Femur (tissue), 1 donor: ENCODE measurements at regions not wholly inside any gene's neighbourhood (a gene's known extent, or its start where the extent isn't known, plus 50 kb on each side); places are given as distances from the start of the nearest gene placed in this dataset.
"Not testable (repeated sequence)": the region's sequence is repeated elsewhere in the genome, so short reads cannot be mapped to it uniquely, and the experiment has no call there.

ENCODE experiments used
- DNase-seq: peaks from one replicate; pipeline ENCODE4 v3.0.0-alpha.2; 2017

- DNase-seq: no peak
Measured at GRCh38 chr14:27270716-27271115, 672.9 kb upstream of the NOVA1 start.

DNA sequence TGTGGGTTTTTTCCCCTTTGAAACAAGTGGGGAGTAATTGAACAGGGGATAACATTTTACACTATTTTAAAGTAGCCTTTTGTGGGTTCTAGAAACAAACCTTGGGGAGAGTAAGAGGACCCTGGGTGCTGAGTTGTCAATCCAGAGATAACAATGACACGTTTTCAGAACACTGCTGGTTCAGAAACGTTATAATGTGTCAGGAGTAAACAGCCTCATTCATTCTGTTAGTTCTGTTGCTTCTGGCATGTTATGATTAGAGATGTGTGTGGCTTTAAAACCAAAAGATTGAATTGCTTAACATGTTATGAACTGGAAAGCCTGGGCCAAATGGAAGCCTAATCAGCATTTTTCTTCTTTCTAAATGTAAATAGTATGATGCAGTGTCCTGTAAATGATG lies 680.5 kb upstream of the NOVA1 start:
- no peak for DNase-seq

DNA sequence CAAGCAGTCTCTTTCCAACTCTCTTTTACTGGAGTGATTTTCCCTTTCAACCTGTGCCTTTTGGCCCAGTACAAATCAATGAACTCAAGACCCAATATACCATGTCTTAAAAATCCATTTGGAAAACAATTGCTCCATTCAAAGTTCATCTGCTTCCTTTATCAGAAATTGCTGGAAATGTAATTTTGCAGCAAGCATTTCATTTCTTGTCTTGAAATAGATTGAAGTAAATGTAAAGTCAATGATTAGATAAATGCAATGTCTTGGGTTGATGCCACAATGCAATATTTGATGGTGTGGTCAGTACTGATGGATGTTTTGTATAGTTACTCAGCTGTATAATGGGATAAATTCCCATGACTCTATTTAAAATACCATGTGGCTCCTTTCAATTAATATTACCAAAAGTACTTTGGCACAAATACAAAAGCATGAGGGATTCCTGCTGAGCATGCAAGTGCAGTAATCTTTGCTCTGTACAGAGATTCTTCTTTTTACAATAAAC lies 707.7 kb upstream of the NOVA1 start:
- DNase-seq: no peak

- not testable (repeated sequence) for DNase-seq
Measured at GRCh38 chr14:27312730-27313129, 714.9 kb upstream of the NOVA1 start.

- no peak for DNase-seq
Measured at GRCh38 chr14:27314231-27314630, 716.4 kb upstream of the NOVA1 start.

GRCh38 chr14:27315477-27315876 lies 717.6 kb upstream of the NOVA1 start:
- no peak for DNase-seq

- DNase-seq: no peak
Measured at GRCh38 chr14:27315947-27316346, 718.1 kb upstream of the NOVA1 start.

DNA sequence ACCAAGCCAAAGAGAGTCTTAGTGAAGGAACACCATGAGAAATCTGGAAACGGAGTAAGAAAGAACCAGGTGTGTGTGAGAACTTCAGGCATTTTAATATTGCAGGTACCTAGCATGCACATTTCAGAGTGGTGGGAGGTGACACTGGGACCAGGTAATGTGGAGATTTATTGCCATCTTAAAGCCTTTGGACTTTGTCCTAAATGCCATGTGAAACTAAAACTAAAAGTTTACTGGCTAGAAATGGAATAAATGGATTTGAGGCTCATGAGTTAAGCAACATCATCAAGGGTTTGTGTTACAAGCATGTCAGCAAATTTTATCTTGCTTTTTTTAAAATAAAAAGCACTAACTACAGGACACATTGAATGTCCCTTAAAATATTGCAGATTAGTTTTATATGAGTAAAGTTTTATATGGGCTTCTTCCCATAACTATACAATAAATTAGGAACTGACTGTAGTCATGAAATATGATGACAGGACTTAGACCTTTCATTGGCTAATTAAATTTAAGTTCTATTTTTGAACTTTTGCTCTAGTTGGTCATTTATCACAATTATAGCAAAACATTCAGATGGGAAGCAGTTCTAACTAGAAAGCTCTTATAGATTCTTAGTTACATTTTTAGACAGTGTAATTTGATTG lies 721.1 kb upstream of the NOVA1 start:
- no peak for DNase-seq

DNA sequence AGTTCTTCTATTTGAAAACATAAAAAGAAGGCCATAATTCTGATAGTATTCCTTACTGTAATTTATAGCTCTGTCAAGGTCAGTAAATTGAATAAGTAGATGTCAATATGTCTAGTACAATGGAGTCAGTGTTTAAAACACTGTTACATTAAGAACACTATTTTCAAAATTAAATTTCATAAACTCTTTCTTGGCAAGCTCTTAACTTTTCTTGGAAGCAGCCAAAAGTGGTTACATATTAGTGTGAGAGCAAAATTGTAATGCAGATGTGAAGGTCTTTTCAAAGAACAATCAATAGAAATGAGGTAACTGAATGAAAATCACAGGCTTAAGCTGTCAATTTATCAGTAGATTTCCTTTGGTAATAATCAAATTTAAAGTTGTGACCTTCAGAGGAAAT lies 722.4 kb upstream of the NOVA1 start:
- no peak for DNase-seq

DNA sequence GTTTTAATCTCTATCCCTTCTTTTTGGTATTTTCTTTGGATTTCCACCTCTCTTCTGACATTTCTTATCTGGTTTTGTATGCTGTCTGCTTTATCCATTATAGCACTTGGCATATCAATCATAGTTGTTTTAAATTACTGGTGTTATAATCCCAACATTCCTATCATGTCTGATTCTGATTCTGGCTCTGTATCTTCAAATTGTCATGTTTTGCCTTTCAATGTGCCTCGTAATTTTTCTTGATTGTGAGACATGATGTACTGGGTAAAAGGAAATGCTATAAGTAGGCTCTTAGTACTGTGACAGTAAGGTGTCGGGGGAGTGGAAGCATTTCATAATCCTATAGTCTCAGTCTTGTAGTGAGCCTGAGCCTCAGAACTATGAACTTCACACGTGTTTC lies 729.3 kb upstream of the NOVA1 start:
- DNase-seq: no peak

GRCh38 chr14:27338012-27338411 lies 740.2 kb upstream of the NOVA1 start:
- DNase-seq: no peak

- DNase-seq: not testable (repeated sequence)
Measured at GRCh38 chr14:27363036-27363435, 765.2 kb upstream of the NOVA1 start.

DNA sequence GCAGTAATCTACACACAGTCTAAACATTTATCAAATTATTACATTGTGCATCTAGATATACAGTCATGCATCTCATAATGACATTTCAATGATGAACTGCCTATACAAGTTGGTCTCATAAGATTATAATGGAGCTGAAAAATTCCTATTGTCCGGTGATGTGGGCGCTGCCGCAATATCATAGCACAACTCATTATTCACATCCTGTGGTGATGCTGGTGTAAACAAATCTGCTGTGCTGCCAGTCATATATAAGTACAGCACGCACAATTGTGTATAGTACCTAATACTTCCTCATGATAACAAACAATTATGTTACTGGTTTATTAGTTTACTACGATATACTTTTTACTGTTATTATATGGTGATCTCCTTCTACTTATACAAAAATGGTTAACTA lies 768.8 kb upstream of the NOVA1 start:
- DNase-seq: no peak

- DNase-seq: no peak
Measured at GRCh38 chr14:27367345-27367744, 769.5 kb upstream of the NOVA1 start.

GRCh38 chr14:27370074-27370473 lies 772.2 kb upstream of the NOVA1 start:
- no peak for DNase-seq

DNA sequence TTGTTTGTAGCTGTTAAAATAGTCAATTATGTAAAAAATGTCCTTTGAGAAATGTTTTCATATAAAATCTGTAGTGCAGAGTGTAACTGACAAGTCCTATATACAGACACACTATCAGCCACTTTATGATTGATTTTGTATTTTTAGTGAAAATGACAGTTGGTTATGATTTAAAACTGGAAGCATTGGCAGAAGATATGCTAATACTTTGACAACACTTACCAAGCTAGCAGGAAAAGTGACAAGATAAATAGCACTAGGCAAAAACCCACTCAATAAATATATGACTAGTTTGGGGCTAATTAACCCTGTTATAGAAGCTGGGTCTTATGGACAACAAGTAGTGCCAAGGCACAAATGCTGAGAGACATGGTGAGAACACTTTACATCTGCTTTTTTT lies 772.9 kb upstream of the NOVA1 start:
- DNase-seq: no peak

- DNase-seq: no peak
Measured at GRCh38 chr14:27371209-27371608, 773.4 kb upstream of the NOVA1 start.

- no peak for DNase-seq
Measured at GRCh38 chr14:27371868-27372267, 774.0 kb upstream of the NOVA1 start.

DNA sequence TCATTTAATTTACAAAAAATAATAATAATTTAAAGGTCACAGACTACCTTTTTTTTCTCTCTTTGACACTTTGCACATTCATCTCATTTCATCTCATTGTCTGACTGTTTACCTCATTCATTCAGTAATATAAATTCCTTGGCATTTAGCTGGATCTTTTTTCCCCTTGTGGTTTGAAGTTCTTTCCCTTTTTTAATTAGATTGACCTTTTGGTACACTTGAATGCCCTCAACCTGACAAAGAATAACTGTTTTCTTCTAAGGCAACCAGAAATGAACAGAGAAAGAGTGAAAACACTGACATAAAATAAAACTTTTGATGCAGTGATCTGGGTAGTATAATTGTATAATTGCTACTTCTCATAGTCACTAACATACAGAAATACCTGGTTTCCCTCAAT lies 774.9 kb upstream of the NOVA1 start:
- no peak for DNase-seq

- DNase-seq: no peak
Measured at GRCh38 chr14:27384124-27384523, 786.3 kb upstream of the NOVA1 start.

GRCh38 chr14:27386391-27386790 lies 788.6 kb upstream of the NOVA1 start:
- no peak for DNase-seq

DNA sequence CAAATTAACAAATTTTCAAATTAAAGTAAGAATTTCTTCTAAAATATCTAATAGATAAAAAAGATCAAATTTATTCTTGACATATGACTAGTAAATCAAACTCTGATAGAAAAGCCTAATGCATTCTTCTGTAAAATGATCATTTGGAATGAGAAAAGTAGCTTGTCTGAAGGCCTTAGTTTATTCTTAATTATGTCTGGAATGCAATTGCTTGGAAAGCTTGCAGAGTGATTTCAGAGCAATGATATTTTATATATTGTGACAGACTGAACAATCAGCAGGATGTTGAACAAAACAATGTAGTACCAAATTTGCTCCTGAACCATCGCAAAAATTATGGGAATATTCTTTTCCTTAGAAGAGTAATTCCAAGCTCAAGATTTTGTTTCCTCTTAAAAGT lies 789.6 kb upstream of the NOVA1 start:
- no peak for DNase-seq

- DNase-seq: no peak
Measured at GRCh38 chr14:27389402-27389801, 791.6 kb upstream of the NOVA1 start.

DNA sequence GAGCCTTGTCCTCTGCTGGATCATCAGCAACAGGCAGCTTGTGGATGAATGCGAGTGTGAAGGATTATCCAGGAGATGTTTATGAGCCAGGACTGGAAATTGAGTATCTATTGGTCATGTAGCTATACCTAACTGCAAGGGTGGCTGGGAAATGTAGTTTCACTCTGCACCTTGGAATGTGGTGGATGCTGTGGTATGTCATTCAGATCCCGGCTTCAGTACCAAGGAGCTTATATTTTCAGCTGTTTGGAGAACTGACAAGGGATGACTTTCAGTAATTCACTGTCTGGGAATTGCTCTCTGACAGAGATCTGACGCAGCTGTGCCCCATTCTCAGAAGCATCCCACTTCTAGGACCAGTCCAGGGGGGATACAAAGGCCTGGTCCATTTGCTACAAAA lies 792.3 kb upstream of the NOVA1 start:
- DNase-seq: no peak

DNA sequence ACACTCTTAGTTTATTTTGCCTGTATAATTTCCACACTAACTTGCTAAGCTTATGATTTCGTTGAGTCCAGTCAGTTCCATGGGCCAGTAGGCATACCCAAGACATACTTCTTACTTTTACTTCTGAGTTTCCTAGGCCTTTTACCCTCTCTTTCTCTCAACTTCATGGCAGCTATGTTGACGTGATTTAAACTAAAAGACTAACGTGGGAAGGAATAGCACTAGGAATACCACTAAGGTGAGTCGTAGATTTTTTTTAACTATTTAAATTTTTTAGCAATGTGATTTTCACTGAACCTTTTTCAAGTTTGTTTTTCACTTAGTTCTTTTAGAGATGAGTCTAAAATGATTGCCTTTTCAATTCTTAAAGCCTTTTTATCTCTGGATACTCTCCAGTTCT lies 793.5 kb upstream of the NOVA1 start:
- no peak for DNase-seq
